K562 (cell line): ENCODE measurements at regions not wholly inside any gene's neighbourhood (a gene's known extent, or its start where the extent isn't known, plus 50 kb on each side); places are given as distances from the start of the nearest gene placed in this dataset.

ENCODE experiments used
- ATAC-seq: fragments of 200-7000 bp; cut with Tn5 transposase; 3 replicates; pipeline ENCODE4 v1.9.1; 2020; ENCODE audit warnings: moderate library complexity
- BruUV-seq: library from RNA; stranded (reverse); fragments of 400-500 nt; replicated peaks from 2 replicates; lab custom pipeline; 2021; lab: Mats Ljungman, UMichigan
- CTCF ChIA-PET: fragments of 300-600 bp; formaldehyde crosslinking; extraction: SDS; loops from one replicate; lab custom pipeline; 2021; ENCODE audit warnings: low intra/inter-chr PET ratio; lab: Yijun Ruan, JAX
- POLR2A ChIA-PET: fragments of 300-600, 350-650 bp; sonication (Branson Sonifier 250); formaldehyde crosslinking; extraction: SDS; loops from one replicate; lab custom pipeline; 2021; ENCODE audit warnings: antibody characterized with exemption, inconsistent platforms; lab: Yijun Ruan, JAX
- DNase-seq, 4 experiments: peaks; one replicate each; pipeline versions ENCODE4 v3.0.0 to v3.0.0-alpha.2; 2011 to 2018; ENCODE audit warnings: low spot score in 3 of 4, mixed read lengths in 3 of 4; ENCODE audit errors: extremely low read depth in 1 of 4
- FAIRE-seq: peaks from 2 replicates; lab custom pipeline; 2011; peaks lifted over from hg19 to GRCh38; lab: Jason Lieb, UNC
- H2AFZ ChIP-seq: 2 replicates; pipeline ENCODE4 v1.6.0; 2011; ENCODE audit warnings: low read depth, low read length, control low read depth, inconsistent platforms
- H3K27ac ChIP-seq: fragments of 200-600 bp; 3 replicates; pipeline ENCODE4 v1.8.0; 2011; ENCODE audit warnings: low read depth, mild to moderate bottlenecking, control low read depth, inconsistent platforms, low read length, moderate library complexity, mixed read lengths; ENCODE audit errors: extremely low read depth
- H3K27me3 ChIP-seq, 2 experiments: fragments of 300-600 bp in 1 of 2; 2 replicates in 1 of 2; 3 replicates in 1 of 2; pipeline versions ENCODE4 v1.6.0 to v1.8.0; 2011; ENCODE audit warnings: inconsistent platforms in 2 of 2, low read length in 2 of 2, mild to moderate bottlenecking in 1 of 2, mixed read lengths in 1 of 2, moderate library complexity in 1 of 2; ENCODE audit not compliant: control insufficient read depth in 2 of 2, insufficient read depth in 2 of 2
- H3K36me3 ChIP-seq: fragments of 300-600 bp; 3 replicates; pipeline ENCODE4 v1.8.0; 2011; ENCODE audit warnings: mild to moderate bottlenecking, low read length, inconsistent platforms; ENCODE audit not compliant: control insufficient read depth, insufficient read depth
- H3K4me1 ChIP-seq, 2 experiments: fragments of 200-600 bp in 1 of 2; replicated peaks in 1 of 2; 2 replicates in 1 of 2; 3 replicates in 1 of 2; pipeline versions ENCODE4 v1.5.1 to v1.8.0; 2011; ENCODE audit warnings: inconsistent platforms in 2 of 2, low read length in 2 of 2, mild to moderate bottlenecking in 1 of 2, mixed read lengths in 1 of 2, moderate library complexity in 1 of 2; ENCODE audit not compliant: control insufficient read depth in 2 of 2, insufficient read depth in 2 of 2
- H3K4me2 ChIP-seq: 2 replicates; pipeline ENCODE4 v1.6.1; 2011; ENCODE audit warnings: low read length, control low read depth, inconsistent platforms, mixed read lengths; ENCODE audit not compliant: insufficient read depth
- H3K4me3 ChIP-seq: fragments of 200-600 bp; sonication (generic), shearing (Covaris generic); 2 replicates; pipeline ENCODE4 v1.5.1; 2016; ENCODE audit warnings: control low read depth, inconsistent platforms
- H3K79me2 ChIP-seq: fragments of 200-600 bp; 3 replicates; pipeline ENCODE4 v1.8.0; 2011; ENCODE audit warnings: low read length, inconsistent platforms; ENCODE audit not compliant: control insufficient read depth, insufficient read depth
- H3K9ac ChIP-seq, 2 experiments: 2 replicates each; pipeline versions ENCODE4 v1.6.0 to v1.6.1; 2011; ENCODE audit warnings: low read depth in 2 of 2, low read length in 2 of 2, control low read depth in 1 of 2, inconsistent platforms in 1 of 2, mild to moderate bottlenecking in 1 of 2, mixed read lengths in 1 of 2; ENCODE audit not compliant: insufficient read depth in 1 of 2
- H3K9me1 ChIP-seq: one replicate; pipeline ENCODE4 v1.6.0; 2011; ENCODE audit warnings: inconsistent platforms, mild to moderate bottlenecking, low read length, moderate library complexity; ENCODE audit not compliant: control insufficient read depth, insufficient read depth
- H3K9me3 ChIP-seq: replicated peaks from 2 replicates; pipeline ENCODE4 v1.5.1; 2011; ENCODE audit warnings: low read depth, low read length, inconsistent platforms; ENCODE audit not compliant: control insufficient read depth, insufficient read depth
- H4K20me1 ChIP-seq: replicated peaks from 2 replicates; pipeline ENCODE4 v1.6.1; 2011; ENCODE audit warnings: low read length, inconsistent platforms, mixed read lengths; ENCODE audit not compliant: control insufficient read depth, insufficient read depth
- ADNP ChIP-seq: fragments of 200-800 bp; sonication (Bioruptor generic); IDR thresholded peaks from 2 replicates; pipeline ENCODE4 v1.6.1; 2016; ENCODE audit warnings: missing genetic modification characterization, missing compliant biosample characterization
- CBX2 ChIP-seq: fragments of 200-600 bp; sonication (generic); IDR thresholded peaks from one replicate; pipeline ENCODE4 v1.6.1; 2012; ENCODE audit warnings: mild to moderate bottlenecking, low read length, inconsistent platforms; ENCODE audit not compliant: insufficient read depth, poor library complexity, severe bottlenecking
- GTF2B ChIP-seq: IDR thresholded peaks from 2 replicates; pipeline ENCODE4 v1.6.1; 2011; ENCODE audit not compliant: insufficient read length; ENCODE audit errors: extremely low read depth
- GTF3C2 ChIP-seq: IDR thresholded peaks from 3 replicates; pipeline ENCODE4 v1.6.1; 2011; ENCODE audit warnings: borderline replicate concordance, mild to moderate bottlenecking, moderate library complexity; ENCODE audit not compliant: insufficient read length; ENCODE audit errors: extremely low read depth
- HLTF ChIP-seq: fragments of 450-650 bp; IDR thresholded peaks from 2 replicates; pipeline ENCODE4 v1.6.1; 2016
- HNRNPH1 ChIP-seq: fragments of 200-400 bp; formaldehyde crosslinking; optimal IDR thresholded peaks from 2 replicates; pipeline ENCODE3; 2017; ENCODE audit warnings: low read depth, mild to moderate bottlenecking, low read length, moderate library complexity
- NEUROD1 ChIP-seq: fragments of 150-350 bp; IDR thresholded peaks from 2 replicates; pipeline ENCODE4 v1.6.1; 2014; ENCODE audit warnings: borderline replicate concordance, low read length, low read depth; ENCODE audit not compliant: partially characterized antibody
- PREB ChIP-seq: sonication (generic); formaldehyde crosslinking; IDR thresholded peaks from 2 replicates; pipeline ENCODE4 v1.8.1; 2023; ENCODE audit warnings: mild to moderate bottlenecking, missing genetic modification reagents
- ZBTB17 ChIP-seq: fragments of 450-650 bp; formaldehyde crosslinking; IDR thresholded peaks from 2 replicates; pipeline ENCODE4 v1.4.0; 2020; ENCODE audit warnings: mild to moderate bottlenecking
- WGBS: fragments of 100-300 bp; shearing (Covaris generic); methylation state at CpG from one replicate; pipeline ENCODE4 v1.1.6; 2016; ENCODE audit warnings: low coverage, mixed read lengths; ENCODE audit not compliant: insufficient coverage; ENCODE audit errors: missing lambda C conversion rate; 5-methylcytosine and 5-hydroxymethylcytosine counted together
- in situ Hi-C: fragments of 300-500 bp; cut with MboI; formaldehyde crosslinking; loops from 4 replicates; pipeline ENCODE4 v1.15.0; 2018; ENCODE audit warnings: inconsistent platforms, mixed read lengths
- intact Hi-C: fragments of 100-400 bp; cut with micrococcal nuclease; formaldehyde crosslinking; loops from 2 replicates; pipeline ENCODE4 v1.14.2; 2022

GRCh38 chr10:94085766-94086437, 92.2 kb downstream of the PLCE1 start:
- in situ Hi-C loops = no loop called here
- no peak for FAIRE-seq
- 4% methylated on average over 5 of the region's 5 CpGs for WGBS

More at GRCh38 chr10:94085766-94086437, 92.2 kb downstream of the PLCE1 start:
- DNase-seq (no peak), ATAC-seq (no peak)
- Histone ChIP-seq H3K9ac (no peak overlapping the region), H4K20me1 (no peaks in the 10 kb centered on the region), H3K36me3 (no peaks in the 10 kb centered on the region), H3K4me3 (no peak overlapping the region), H3K9me1 (no peaks in the 10 kb centered on the region), H3K9me3 (no peaks in the 10 kb centered on the region), H3K79me2 (no peaks in the 10 kb centered on the region), H2AFZ (no peak overlapping the region), H3K4me2 (no peak overlapping the region), H3K27ac (no peak overlapping the region), H3K27me3 (no peaks in the 10 kb centered on the region), H3K4me1 (no peaks in the 10 kb centered on the region)
- ChIA-PET POLR2A (no interaction called here), CTCF (no interaction called here)
- BruUV-seq = no TSS peak
- TF ChIP-seq ZBTB17 (CRISPR knock-in tag) (no peak), ADNP (tag) (no peak), GTF3C2 (no peak), HLTF (no peak), HNRNPH1 (no peak), CBX2 (no peak), PREB (no peak), NEUROD1 (no peak), GTF2B (no peak)
- intact Hi-C loops = no loop called here
